Gastroesophageal sphincter (tissue), 4 donors: ENCODE measurements at regions not wholly inside any gene's neighbourhood (a gene's known extent, or its start where the extent isn't known, plus 50 kb on each side); places are given as distances from the start of the nearest gene placed in this dataset.
"Not testable (repeated sequence)": the region's sequence is repeated elsewhere in the genome, so short reads cannot be mapped to it uniquely, and the experiment has no call there.

ENCODE experiments used
- ATAC-seq: fragments of 150-250 bp; one replicate; pipeline ENCODE4 v1.9.1; 2016; ENCODE audit warnings: mild to moderate bottlenecking, moderate library complexity
- H3K27ac ChIP-seq, 4 donors: fragments of 200-600 bp; sonication (generic) in 3 of 4; 1 replicate in 3 of 4; 2 replicates in 1 of 4; pipeline ENCODE4 v1.5.1; 2016 to 2019
- H3K27me3 ChIP-seq: fragments of 200-600 bp; sonication (generic); one replicate; pipeline ENCODE4 v1.5.1; 2019
- H3K36me3 ChIP-seq, 2 donors: fragments of 200-600 bp; sonication (generic); one replicate each; pipeline ENCODE4 v1.5.1; 2019; ENCODE audit warnings: control low read depth in 1 of 2
- H3K4me1 ChIP-seq, 3 donors: fragments of 200-600 bp; sonication (generic); 1 replicate in 2 of 3; 2 replicates in 1 of 3; pipeline ENCODE4 v1.5.1; 2016 to 2019; ENCODE audit warnings: control low read depth in 2 of 3
- H3K4me3 ChIP-seq, 2 donors: fragments of 200-600 bp; sonication (generic); one replicate each; pipeline ENCODE4 v1.5.1; 2019; ENCODE audit warnings: mild to moderate bottlenecking in 1 of 2, moderate library complexity in 1 of 2
- H3K9me3 ChIP-seq, 3 donors: fragments of 200-600 bp; sonication (generic); one replicate each; pipeline ENCODE4 v1.5.1; 2017 to 2019; ENCODE audit warnings: control low read depth in 2 of 3
- EP300 ChIP-seq: sonication (generic); formaldehyde crosslinking; IDR thresholded peaks from one replicate; pipeline ENCODE4 v1.6.1; 2017; ENCODE audit warnings: antibody characterized with exemption, mild to moderate bottlenecking
- POLR2A ChIP-seq, 2 donors: fragments of 450-650 bp; IDR thresholded peaks; one replicate each; pipeline ENCODE4 v1.6.1; 2017; ENCODE audit warnings: antibody characterized with exemption in 2 of 2, mild to moderate bottlenecking in 2 of 2, moderate library complexity in 1 of 2
- POLR2AphosphoS5 ChIP-seq: sonication (generic); formaldehyde crosslinking; IDR thresholded peaks from one replicate; pipeline ENCODE4 v1.6.1; 2017; ENCODE audit warnings: antibody characterized with exemption
- WGBS, 2 donors: methylation state at CpG; one replicate each; pipeline ENCODE4 v1.1.5; 2018; ENCODE audit warnings: low coverage in 1 of 2; 5-methylcytosine and 5-hydroxymethylcytosine counted together
- TF ChIP-seq, protein P1 (sequence below), 4 experiments: fragments of 200-600 bp in 2 of 4; fragments of 450-650 bp in 2 of 4; sonication (generic) in 1 of 4; IDR thresholded peaks; one replicate each; pipeline ENCODE4 v1.5.1; 2017 to 2019; ENCODE audit warnings: antibody characterized with exemption in 4 of 4, mild to moderate bottlenecking in 2 of 4, moderate library complexity in 2 of 4

DNA sequence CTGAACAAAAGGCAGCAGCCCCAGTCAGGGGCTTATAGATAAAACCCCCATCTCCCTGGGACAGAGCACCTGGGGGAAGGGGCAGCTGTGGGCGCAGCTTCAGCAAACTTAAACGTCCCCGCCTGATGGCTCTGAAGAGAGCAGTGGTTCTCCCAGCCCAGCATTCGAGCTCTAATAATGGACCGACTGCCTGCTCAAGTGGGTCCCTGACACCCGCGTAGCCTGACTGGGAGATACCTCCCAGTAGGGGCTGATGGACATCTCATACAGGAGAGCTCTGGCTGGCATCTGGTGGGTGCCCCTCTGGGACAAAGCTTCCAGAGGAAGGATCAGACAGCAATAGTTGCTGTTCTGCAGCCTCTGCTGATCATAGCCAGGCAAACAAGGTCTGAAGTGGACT, 172.1 kb downstream of the CRPPA start:
- peaks cover 0 to 19% of the 10 kb centered on the region in 2 donors for H3K36me3 ChIP-seq
- H3K27ac ChIP-seq, ATAC-seq, H3K4me1 ChIP-seq, H3K27me3 ChIP-seq, H3K9me3 ChIP-seq, H3K4me3 ChIP-seq: not testable (repeated sequence)
- no CpG with 5 or more reads among the region's 7 CpGs for WGBS, 2 donors

DNA sequence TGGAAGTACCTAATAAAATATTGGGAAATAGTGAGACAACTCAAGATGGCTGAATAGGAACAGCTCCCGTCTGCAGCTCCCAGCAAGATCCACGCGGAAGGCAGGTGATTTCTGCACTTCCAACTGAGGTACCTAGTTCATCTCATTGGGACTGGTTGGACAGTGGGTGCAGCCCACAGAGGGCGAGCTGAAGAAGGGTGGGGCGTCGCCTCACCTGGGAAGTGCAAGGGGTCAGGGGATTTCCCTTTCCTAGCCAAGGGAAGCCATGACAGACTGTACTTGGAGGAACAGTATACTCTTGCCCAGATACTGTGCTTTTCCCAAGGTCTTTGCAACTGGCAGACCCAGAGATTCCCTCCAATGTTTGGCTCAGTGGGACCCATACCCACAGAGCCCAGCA, 172.8 kb downstream of the CRPPA start:
- not testable (repeated sequence) for H3K27me3 ChIP-seq, ATAC-seq, H3K27ac ChIP-seq, H3K9me3 ChIP-seq, H3K4me3 ChIP-seq, H3K4me1 ChIP-seq
- 100% methylated on average over 6 of the region's 6 CpGs; no CpG with 5 or more reads in 1 of the 2 donors for WGBS, 2 donors
- H3K36me3 ChIP-seq, result peaks cover 0 to 19% of the 10 kb centered on the region in 2 donors

DNA sequence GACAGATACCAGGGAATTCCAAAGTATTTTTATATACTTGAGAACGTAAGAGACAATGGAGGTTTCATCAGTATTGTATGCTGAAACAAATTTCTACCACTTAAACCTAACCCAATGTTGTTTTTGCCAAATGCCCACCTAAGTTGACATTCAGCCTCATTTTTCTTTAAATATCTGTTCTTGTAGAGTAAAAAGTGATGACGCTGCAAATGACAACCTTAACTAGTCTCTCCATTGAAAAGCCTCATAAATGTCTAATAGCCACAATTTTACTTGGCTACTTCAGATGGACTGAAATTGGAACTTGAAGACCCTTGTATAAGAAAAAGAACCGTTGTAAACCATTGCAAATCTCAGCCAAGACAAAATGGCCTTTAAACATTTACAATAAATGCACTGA, 176.9 kb downstream of the CRPPA start:
- Histone ChIP-seq H3K4me1 (no peaks in the 10 kb centered on the region), H3K4me3 (no peak overlapping the region), H3K27ac (no peak overlapping the region), H3K36me3 (peaks cover 0 to 9% of the 10 kb centered on the region in 2 donors), H3K27me3 (no peaks in the 10 kb centered on the region), H3K9me3 (peaks cover 0 to 4% (median 0%) of the 10 kb centered on the region in 3 donors)
- no peak for ATAC-seq
- TF ChIP-seq EP300 (no peak), POLR2A (IDR thresholded peaks at IDR 0.05) (no peak), POLR2AphosphoS5 (no peak)
- TF ChIP-seq, protein P1, sequence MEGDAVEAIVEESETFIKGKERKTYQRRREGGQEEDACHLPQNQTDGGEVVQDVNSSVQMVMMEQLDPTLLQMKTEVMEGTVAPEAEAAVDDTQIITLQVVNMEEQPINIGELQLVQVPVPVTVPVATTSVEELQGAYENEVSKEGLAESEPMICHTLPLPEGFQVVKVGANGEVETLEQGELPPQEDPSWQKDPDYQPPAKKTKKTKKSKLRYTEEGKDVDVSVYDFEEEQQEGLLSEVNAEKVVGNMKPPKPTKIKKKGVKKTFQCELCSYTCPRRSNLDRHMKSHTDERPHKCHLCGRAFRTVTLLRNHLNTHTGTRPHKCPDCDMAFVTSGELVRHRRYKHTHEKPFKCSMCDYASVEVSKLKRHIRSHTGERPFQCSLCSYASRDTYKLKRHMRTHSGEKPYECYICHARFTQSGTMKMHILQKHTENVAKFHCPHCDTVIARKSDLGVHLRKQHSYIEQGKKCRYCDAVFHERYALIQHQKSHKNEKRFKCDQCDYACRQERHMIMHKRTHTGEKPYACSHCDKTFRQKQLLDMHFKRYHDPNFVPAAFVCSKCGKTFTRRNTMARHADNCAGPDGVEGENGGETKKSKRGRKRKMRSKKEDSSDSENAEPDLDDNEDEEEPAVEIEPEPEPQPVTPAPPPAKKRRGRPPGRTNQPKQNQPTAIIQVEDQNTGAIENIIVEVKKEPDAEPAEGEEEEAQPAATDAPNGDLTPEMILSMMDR (IDR thresholded peaks at IDR 0.05), result no peak
- WGBS, 2 donors, result 81 to 92% methylated on average over 1 to 3 of the region's 3 CpGs

DNA sequence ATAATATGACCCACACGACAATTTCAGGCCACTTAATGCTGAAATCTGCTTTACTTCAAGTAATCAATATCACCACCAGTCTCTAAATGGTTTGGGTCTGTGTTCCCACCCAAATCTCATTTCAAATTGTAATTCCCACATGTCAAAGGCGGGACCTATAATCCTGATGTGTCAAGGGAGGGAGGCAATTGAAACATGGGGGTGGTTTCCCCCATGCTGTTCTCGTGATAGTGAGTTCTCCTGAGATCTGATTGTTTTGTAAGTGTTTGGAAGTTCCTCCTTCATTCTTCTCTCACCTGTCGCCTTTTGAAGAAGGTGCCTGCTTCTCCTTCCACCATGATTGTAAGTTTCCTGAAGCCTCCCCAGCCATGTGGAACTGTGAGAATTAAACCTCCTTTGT, 178.4 kb downstream of the CRPPA start:
- no peaks in the 10 kb centered on the region for H3K4me1 ChIP-seq

DNA sequence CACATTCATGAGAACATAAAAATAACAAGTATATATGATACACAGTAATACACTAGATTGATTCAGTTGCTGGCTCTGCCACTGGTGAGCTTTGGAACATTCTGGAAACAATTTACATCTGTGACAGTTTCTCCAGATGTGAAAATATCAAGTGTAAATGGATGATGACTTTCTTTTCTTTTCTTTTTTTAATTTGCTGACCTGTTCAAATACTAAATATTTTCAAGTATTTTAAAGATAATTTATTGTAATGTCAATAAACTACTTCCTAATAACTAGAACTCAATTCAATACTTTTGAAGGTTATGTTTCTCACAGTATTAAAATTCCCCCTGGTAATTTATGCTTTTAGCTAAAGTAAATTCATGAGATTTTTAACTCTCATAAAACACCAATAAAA, 180.3 kb downstream of the CRPPA start:
- Histone ChIP-seq H3K9me3 (no peaks in the 10 kb centered on the region), H3K27me3 (no peaks in the 10 kb centered on the region), H3K4me3 (no peak overlapping the region), H3K36me3 (no peaks in the 10 kb centered on the region), H3K27ac (no peak overlapping the region), H3K4me1 (no peaks in the 10 kb centered on the region)
- ATAC-seq, result no peak
- TF ChIP-seq, protein P1 (IDR thresholded peaks at IDR 0.05), result no peak
- TF ChIP-seq POLR2AphosphoS5 (no peak), POLR2A (IDR thresholded peaks at IDR 0.05) (no peak), EP300 (no peak)

More for the DNA sequence above, 178.4 kb downstream of the CRPPA start:
- H3K27ac ChIP-seq, result no peak overlapping the region
- ATAC-seq, result no peak
- no peaks in the 10 kb centered on the region for H3K36me3 ChIP-seq
- H3K4me3 ChIP-seq, result no peak overlapping the region
- H3K27me3 ChIP-seq, result no peaks in the 10 kb centered on the region
- no peaks in the 10 kb centered on the region for H3K9me3 ChIP-seq
- TF ChIP-seq, protein P1 (IDR thresholded peaks at IDR 0.05), result no peak
- no peak for TF ChIP-seq EP300
- TF ChIP-seq POLR2A (IDR thresholded peaks at IDR 0.05), result no peak
- no peak for TF ChIP-seq POLR2AphosphoS5
- WGBS, 2 donors, result 90 to 93% methylated on average over 2 to 4 of the region's 4 CpGs

DNA sequence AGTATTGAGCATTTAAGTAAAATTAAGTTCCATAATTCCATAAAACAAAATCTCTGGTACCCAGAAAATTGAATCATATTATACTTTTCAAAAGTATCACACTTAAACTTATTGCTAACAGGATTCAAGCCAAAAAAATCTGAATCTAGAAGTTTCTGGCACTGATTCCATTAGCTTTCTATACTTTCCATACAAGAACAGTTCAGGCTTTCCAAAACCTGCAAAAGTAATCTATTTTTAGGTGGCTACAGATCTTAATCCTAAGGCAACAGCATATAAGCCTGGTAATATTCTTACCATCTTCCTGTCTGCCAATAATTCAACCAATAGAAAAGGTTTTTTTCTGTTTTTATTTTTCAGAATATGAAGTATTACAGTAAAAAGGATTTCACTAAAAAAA, 185.0 kb downstream of the CRPPA start:
- Histone ChIP-seq H3K4me1 (no peaks in the 10 kb centered on the region), H3K27me3 (no peaks in the 10 kb centered on the region), H3K27ac (no peak overlapping the region), H3K9me3 (peaks cover 0 to 7% (median 0%) of the 10 kb centered on the region in 3 donors), H3K36me3 (no peaks in the 10 kb centered on the region), H3K4me3 (no peak overlapping the region)
- TF ChIP-seq EP300, result no peak
- no peak for ATAC-seq
